SU-DHL-6 (cell line): ENCODE measurements at regions not wholly inside any gene's neighbourhood (a gene's known extent, or its start where the extent isn't known, plus 50 kb on each side); places are given as distances from the start of the nearest gene placed in this dataset.

ENCODE experiments used
- H2AFZ ChIP-seq: fragments of 200-600 bp; sonication (generic); 2 replicates; pipeline ENCODE4 v1.6.1; 2014; ENCODE audit warnings: low read depth, mild to moderate bottlenecking, moderate library complexity, mixed read lengths, antibody characterized with exemption, low read length; ENCODE audit not compliant: severe bottlenecking
- H3F3A ChIP-seq: fragments of 200-600 bp; shearing (Covaris generic); 2 replicates; pipeline ENCODE4 v1.6.0; 2016; ENCODE audit warnings: antibody characterized with exemption, mild to moderate bottlenecking; ENCODE audit not compliant: insufficient read depth
- H3K27ac ChIP-seq: fragments of 200-600 bp; sonication (generic); 2 replicates; pipeline ENCODE4 v1.5.1; 2016; ENCODE audit warnings: low read depth, mild to moderate bottlenecking, low read length, moderate library complexity, mixed read lengths
- H3K27me3 ChIP-seq: fragments of 200-600 bp; sonication (generic), shearing (Covaris generic); 2 replicates; pipeline ENCODE4 v1.6.0; 2014; ENCODE audit warnings: mild to moderate bottlenecking, low read length
- H3K36me3 ChIP-seq: fragments of 200-600 bp; sonication (generic); 2 replicates; pipeline ENCODE4 v1.6.1; 2014; ENCODE audit warnings: mild to moderate bottlenecking, low read length, mixed read lengths
- H3K4me2 ChIP-seq: fragments of 300-600, 200-600 bp; shearing (Covaris generic), sonication (generic); 2 replicates; pipeline ENCODE4 v1.6.0; 2014; ENCODE audit warnings: low read length, low read depth, mild to moderate bottlenecking; ENCODE audit not compliant: poor library complexity, severe bottlenecking
- H3K4me3 ChIP-seq: fragments of 200-600 bp; sonication (generic); 2 replicates; pipeline ENCODE4 v1.5.1; 2014; ENCODE audit warnings: antibody characterized with exemption, low read length, mild to moderate bottlenecking, mixed read lengths; ENCODE audit not compliant: insufficient read depth, poor library complexity, severe bottlenecking
- H3K79me2 ChIP-seq: fragments of 200-600 bp; sonication (generic); 2 replicates; pipeline ENCODE4 v1.6.1; 2014; ENCODE audit warnings: mild to moderate bottlenecking, low read length, moderate library complexity; ENCODE audit not compliant: insufficient read depth
- H3K9ac ChIP-seq: fragments of 200-600 bp; sonication (generic); 2 replicates; pipeline ENCODE4 v1.7.0; 2014; ENCODE audit warnings: mild to moderate bottlenecking, low read length
- H3K9me2 ChIP-seq: fragments of 200-600 bp; sonication (generic); replicated peaks from 2 replicates; pipeline ENCODE4 v1.6.1; 2014; ENCODE audit warnings: low read length; ENCODE audit not compliant: insufficient read depth
- H3K9me3 ChIP-seq: fragments of 200-600 bp; sonication (generic); 2 replicates; pipeline ENCODE4 v1.6.1; 2014; ENCODE audit warnings: low read length, mixed read lengths; ENCODE audit not compliant: insufficient read depth
- H4K20me1 ChIP-seq: fragments of 200-600 bp; sonication (generic); 2 replicates; pipeline ENCODE4 v1.6.1; 2014; ENCODE audit warnings: low read depth, mild to moderate bottlenecking, antibody characterized with exemption, low read length, moderate library complexity, mixed read lengths
- CTCF ChIP-seq: fragments of 200-600 bp; sonication (generic); IDR thresholded peaks from one replicate; pipeline ENCODE4 v1.5.1; 2017; ENCODE audit warnings: antibody characterized with exemption, mild to moderate bottlenecking, low read length, moderate library complexity; ENCODE audit not compliant: insufficient read depth, poor library complexity, severe bottlenecking
- EZH2phosphoT487 ChIP-seq: fragments of 200-600 bp; sonication (generic), shearing (Covaris generic); conservative IDR thresholded peaks from 2 replicates; pipeline ENCODE4 v1.6.1; 2018; ENCODE audit warnings: mild to moderate bottlenecking, antibody characterized with exemption, low read length, moderate library complexity, mixed read lengths

- Histone ChIP-seq H3K27ac (no peak overlapping the region), H3K9me3 (no peaks in the 10 kb centered on the region), H2AFZ (peak overlapping the region; percentile 77), H3K4me2 (peak overlapping the region; percentile 44), H3K9me2 (no peaks in the 10 kb centered on the region), H3F3A (no peaks in the 10 kb centered on the region), H3K27me3 (no peaks in the 10 kb centered on the region), H3K4me3 (peak overlapping the region; percentile 22), H3K9ac (peak overlapping the region; percentile 11; the same call in 1 of the 2 replicates), H4K20me1 (no peaks in the 10 kb centered on the region), H3K79me2 (no peaks in the 10 kb centered on the region), H3K36me3 (no peaks in the 10 kb centered on the region)
- no peak for TF ChIP-seq EZH2phosphoT487
- no peak for TF ChIP-seq CTCF
Measured at GRCh38 chr11:123357990-123358827, 71.9 kb upstream of the GRAMD1B start.

- no peak overlapping the region for H3K9ac ChIP-seq
- no peaks in the 10 kb centered on the region for H3K27me3 ChIP-seq
Measured at GRCh38 chr11:123357353-123357989, 72.6 kb upstream of the GRAMD1B start.

GRCh38 chr11:123356539-123356938, 73.5 kb upstream of the GRAMD1B start:
- no peak overlapping the region for H3K4me2 ChIP-seq
- no peak overlapping the region for H3K9ac ChIP-seq
- no peaks in the 10 kb centered on the region for H3K36me3 ChIP-seq
- H3K27me3 ChIP-seq = no peaks in the 10 kb centered on the region
- no peak overlapping the region for H2AFZ ChIP-seq
- no peak overlapping the region for H3K4me3 ChIP-seq
- H4K20me1 ChIP-seq = no peaks in the 10 kb centered on the region
- H3K9me3 ChIP-seq = no peaks in the 10 kb centered on the region
- TF ChIP-seq EZH2phosphoT487 (no peak), CTCF (no peak)
- H3K9me2 ChIP-seq = no peaks in the 10 kb centered on the region
- no peaks in the 10 kb centered on the region for H3K79me2 ChIP-seq
- H3F3A ChIP-seq = no peaks in the 10 kb centered on the region
- H3K27ac ChIP-seq = no peak overlapping the region

More at GRCh38 chr11:123357353-123357989, 72.6 kb upstream of the GRAMD1B start:
- TF ChIP-seq EZH2phosphoT487 = no peak
- TF ChIP-seq CTCF = no peak
- no peaks in the 10 kb centered on the region for H3K79me2 ChIP-seq
- H3K36me3 ChIP-seq = no peaks in the 10 kb centered on the region
- H2AFZ ChIP-seq = peak overlapping the region; percentile 77
- no peaks in the 10 kb centered on the region for H4K20me1 ChIP-seq
- H3K9me2 ChIP-seq = no peaks in the 10 kb centered on the region
- peak overlapping the region; percentile 44 for H3K4me2 ChIP-seq
- H3K27ac ChIP-seq = no peak overlapping the region
- H3K4me3 ChIP-seq = peak overlapping the region; percentile 22
- no peaks in the 10 kb centered on the region for H3K9me3 ChIP-seq
- no peaks in the 10 kb centered on the region for H3F3A ChIP-seq
